GM12865 (cell line): ENCODE measurements at regions not wholly inside any gene's neighbourhood (a gene's known extent, or its start where the extent isn't known, plus 50 kb on each side); places are given as distances from the start of the nearest gene placed in this dataset.
A peak's percentile ranks its signal among the peaks of the same experiment; 100 is the strongest.

Experiments
- DNase-seq: peaks from one replicate; pipeline ENCODE4 v3.0.0; 2010; ENCODE audit warnings: low read depth
- H3K4me3 ChIP-seq: 2 replicates; pipeline ENCODE4 v1.5.1; 2011; ENCODE audit warnings: mild to moderate bottlenecking, low read depth, low read length, control low read depth
- TF ChIP-seq, protein P1 (sequence below): IDR thresholded peaks from 2 replicates; pipeline ENCODE4 v1.5.1; 2011; ENCODE audit warnings: low read length, control low read depth, low read depth, inconsistent platforms; ENCODE audit not compliant: insufficient read depth; ENCODE audit errors: missing control alignments

DNA sequence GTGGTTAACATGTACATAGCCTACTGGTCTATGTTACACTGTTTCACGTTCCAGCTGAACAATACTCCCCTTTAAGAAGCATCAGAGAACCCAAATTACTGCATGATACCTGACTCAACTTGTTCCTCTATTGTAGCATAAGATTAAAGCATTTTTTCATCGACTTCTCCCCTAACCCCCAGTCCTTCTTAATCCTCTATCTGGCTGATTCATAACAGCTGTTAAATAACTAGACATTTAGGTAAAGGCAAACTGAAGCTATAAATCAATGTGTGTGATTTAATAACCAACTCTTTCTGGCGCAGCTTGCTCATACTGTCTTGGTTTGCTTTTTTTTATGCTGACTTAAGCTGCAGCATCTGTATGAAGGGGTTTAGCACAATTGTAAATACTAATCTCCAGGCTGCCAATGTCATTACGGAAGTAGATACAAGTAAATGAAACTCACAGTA, 94.2 kb upstream of the MTAP start:
- DNase-seq: no peak
- H3K4me3 ChIP-seq: no peak overlapping the region
- TF ChIP-seq, protein P1, sequence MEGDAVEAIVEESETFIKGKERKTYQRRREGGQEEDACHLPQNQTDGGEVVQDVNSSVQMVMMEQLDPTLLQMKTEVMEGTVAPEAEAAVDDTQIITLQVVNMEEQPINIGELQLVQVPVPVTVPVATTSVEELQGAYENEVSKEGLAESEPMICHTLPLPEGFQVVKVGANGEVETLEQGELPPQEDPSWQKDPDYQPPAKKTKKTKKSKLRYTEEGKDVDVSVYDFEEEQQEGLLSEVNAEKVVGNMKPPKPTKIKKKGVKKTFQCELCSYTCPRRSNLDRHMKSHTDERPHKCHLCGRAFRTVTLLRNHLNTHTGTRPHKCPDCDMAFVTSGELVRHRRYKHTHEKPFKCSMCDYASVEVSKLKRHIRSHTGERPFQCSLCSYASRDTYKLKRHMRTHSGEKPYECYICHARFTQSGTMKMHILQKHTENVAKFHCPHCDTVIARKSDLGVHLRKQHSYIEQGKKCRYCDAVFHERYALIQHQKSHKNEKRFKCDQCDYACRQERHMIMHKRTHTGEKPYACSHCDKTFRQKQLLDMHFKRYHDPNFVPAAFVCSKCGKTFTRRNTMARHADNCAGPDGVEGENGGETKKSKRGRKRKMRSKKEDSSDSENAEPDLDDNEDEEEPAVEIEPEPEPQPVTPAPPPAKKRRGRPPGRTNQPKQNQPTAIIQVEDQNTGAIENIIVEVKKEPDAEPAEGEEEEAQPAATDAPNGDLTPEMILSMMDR: no peak

- TF ChIP-seq, protein P1: no peak
- H3K4me3 ChIP-seq: no peak overlapping the region
- DNase-seq: no peak
Observed at GRCh38 chr9:21708856-21709255, 93.6 kb upstream of the MTAP start.

GRCh38 chr9:21709464-21710058, 92.9 kb upstream of the MTAP start:
- DNase-seq: peak; percentile 74
- TF ChIP-seq, protein P1: peak; percentile 79
- no peak overlapping the region for H3K4me3 ChIP-seq

DNA sequence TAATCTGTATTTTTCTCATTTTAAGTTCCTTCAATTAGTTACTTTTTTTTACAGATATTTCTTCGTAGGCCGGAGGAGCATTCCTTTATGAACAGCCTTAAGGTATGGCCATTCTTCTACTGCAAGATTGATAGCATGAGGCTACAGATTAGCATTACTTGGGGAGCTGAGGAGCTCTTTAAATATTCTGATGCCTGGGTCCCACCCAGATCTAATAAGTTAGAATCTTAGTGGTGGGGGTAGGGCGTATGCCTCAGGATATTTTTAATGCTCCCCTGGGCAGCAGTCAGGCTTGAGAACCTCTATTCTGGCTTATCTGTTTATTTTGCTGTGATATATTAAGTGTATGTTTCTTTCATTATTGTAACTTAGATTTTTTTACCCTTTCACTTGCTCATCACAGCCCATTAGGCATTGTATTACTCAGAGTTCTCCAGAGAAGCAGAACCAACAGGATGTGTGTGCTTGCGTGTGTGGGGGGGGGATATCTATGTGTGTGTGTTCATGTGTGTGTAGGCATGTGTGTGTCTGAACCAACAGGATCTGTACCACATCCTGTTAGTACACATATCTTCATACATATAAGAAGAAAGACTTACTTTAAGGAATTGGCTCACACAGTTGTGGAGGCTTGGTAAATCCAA, 91.8 kb upstream of the MTAP start:
- DNase-seq: peak; percentile 24
- TF ChIP-seq, protein P1: no peak

DNA sequence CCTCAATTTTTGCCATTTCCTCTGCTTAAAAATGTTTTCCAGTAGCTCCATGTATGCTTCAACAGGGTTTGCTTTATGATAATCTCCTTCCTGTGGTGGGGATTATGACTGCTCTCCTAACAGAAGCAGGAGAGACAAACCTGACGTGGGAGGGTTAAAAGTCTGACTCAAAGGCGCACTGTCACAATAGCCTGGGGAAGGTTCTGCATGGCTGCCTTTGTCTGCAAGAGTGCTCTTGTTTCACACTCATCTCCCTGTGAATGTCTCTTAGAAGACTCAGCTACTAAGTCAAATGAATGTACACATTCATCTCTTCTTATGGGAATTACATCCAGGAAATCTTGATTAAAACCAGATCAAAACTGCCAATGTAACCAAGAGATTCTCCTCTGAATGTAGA, 90.9 kb upstream of the MTAP start:
- H3K4me3 ChIP-seq: no peak overlapping the region
- peak; percentile 30 for DNase-seq
- TF ChIP-seq, protein P1: no peak

More for the DNA sequence above, 91.8 kb upstream of the MTAP start:
- no peak overlapping the region for H3K4me3 ChIP-seq

- TF ChIP-seq, protein P1: no peak
- no peak overlapping the region for H3K4me3 ChIP-seq
- DNase-seq: no peak
Observed at GRCh38 chr9:21715408-21715807, 87.0 kb upstream of the MTAP start.
